ENCODE measurements at regions not wholly inside any gene's neighbourhood (a gene's known extent, or its start where the extent isn't known, plus 50 kb on each side); places are given as distances from the start of the nearest gene placed in this dataset.

GRCh38 chr6:138590796-138591709 is 91.8 kb upstream of the NHSL1 start (continued):
- TF ChIP-seq ZBTB2 (CRISPR knock-in tag; IDR thresholded peaks at IDR 0.05; ENCODE audit: low read depth) (no peak), ONECUT2 (CRISPR knock-in tag; IDR thresholded peaks at IDR 0.05) (peak; percentile 55; the same call in 1 of the 2 replicates), THYN1 (CRISPR knock-in tag; IDR thresholded peaks at IDR 0.05; ENCODE audit: borderline replicate concordance, low read depth) (no peak), STAG1 (CRISPR knock-in tag; IDR thresholded peaks at IDR 0.05) (peak; percentile 88), ZNF446 (CRISPR knock-in tag; IDR thresholded peaks at IDR 0.05) (no peak), ZNF775 (CRISPR knock-in tag; IDR thresholded peaks at IDR 0.05; ENCODE audit: borderline replicate concordance) (no peak), CTCF (CRISPR knock-in tag; IDR thresholded peaks at IDR 0.05) (peak; percentile 93), HMGXB3 (CRISPR knock-in tag; IDR thresholded peaks at IDR 0.05; ENCODE audit: borderline replicate concordance) (no peak), NFE2 (CRISPR knock-in tag; IDR thresholded peaks at IDR 0.05) (no peak), GPBP1L1 (CRISPR knock-in tag; IDR thresholded peaks at IDR 0.05) (no peak), ATF6 (CRISPR knock-in tag; conservative IDR thresholded peaks at IDR 0.05) (no peak), AHR (CRISPR knock-in tag; IDR thresholded peaks at IDR 0.05) (no peak), IKZF4 (CRISPR knock-in tag; IDR thresholded peaks at IDR 0.05; ENCODE audit: borderline replicate concordance, low read depth, not compliant biosample characterization) (no peak), POLR2AphosphoS5 (IDR thresholded peaks at IDR 0.05; ENCODE audit: low read depth, low read length) (no peak), ZNF777 (CRISPR knock-in tag; IDR thresholded peaks at IDR 0.05) (no peak), ZFP36 (IDR thresholded peaks at IDR 0.05; ENCODE audit: borderline replicate concordance, low read depth, low read length, partially characterized antibody) (no peak), ZNF841 (CRISPR knock-in tag; IDR thresholded peaks at IDR 0.05; ENCODE audit: borderline replicate concordance) (no peak), NBN (conservative IDR thresholded peaks at IDR 0.05) (no peak)
